ENCODE measurements at regions not wholly inside any gene's neighbourhood (a gene's known extent, or its start where the extent isn't known, plus 50 kb on each side); places are given as distances from the start of the nearest gene placed in this dataset.

DNA sequence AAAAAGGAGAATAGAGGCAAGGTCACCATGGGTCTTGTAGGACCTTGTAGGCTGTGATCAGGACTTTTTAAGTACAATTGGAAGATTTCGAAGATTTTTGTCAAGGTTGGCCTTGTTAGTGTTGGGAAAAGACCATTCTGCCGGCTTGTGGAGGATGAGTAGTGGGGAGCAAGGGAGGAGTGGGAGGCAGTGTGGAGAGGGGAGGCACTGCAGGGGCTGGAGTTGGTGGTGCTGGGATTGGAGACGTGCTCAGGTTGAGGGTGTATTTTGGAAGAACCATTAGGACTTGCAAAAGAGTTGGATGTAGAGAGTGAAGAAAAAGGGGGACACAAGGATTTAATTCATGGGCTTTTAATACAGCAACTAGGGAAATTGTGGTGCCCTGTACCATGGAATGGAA is 397.1 kb downstream of the TSN start:
- TF ChIP-seq, protein P1, sequence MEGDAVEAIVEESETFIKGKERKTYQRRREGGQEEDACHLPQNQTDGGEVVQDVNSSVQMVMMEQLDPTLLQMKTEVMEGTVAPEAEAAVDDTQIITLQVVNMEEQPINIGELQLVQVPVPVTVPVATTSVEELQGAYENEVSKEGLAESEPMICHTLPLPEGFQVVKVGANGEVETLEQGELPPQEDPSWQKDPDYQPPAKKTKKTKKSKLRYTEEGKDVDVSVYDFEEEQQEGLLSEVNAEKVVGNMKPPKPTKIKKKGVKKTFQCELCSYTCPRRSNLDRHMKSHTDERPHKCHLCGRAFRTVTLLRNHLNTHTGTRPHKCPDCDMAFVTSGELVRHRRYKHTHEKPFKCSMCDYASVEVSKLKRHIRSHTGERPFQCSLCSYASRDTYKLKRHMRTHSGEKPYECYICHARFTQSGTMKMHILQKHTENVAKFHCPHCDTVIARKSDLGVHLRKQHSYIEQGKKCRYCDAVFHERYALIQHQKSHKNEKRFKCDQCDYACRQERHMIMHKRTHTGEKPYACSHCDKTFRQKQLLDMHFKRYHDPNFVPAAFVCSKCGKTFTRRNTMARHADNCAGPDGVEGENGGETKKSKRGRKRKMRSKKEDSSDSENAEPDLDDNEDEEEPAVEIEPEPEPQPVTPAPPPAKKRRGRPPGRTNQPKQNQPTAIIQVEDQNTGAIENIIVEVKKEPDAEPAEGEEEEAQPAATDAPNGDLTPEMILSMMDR (IDR thresholded peaks at IDR 0.05; ENCODE audit: control extremely low read depth in 1 of 3, insufficient read depth in 1 of 3, low read depth in 1 of 3, low read length in 3 of 3), result no peak
- TF ChIP-seq HDAC6 (IDR thresholded peaks at IDR 0.05; ENCODE audit: low read depth, low read length) (no peak), CHD2 (IDR thresholded peaks at IDR 0.05; ENCODE audit: low read length) (no peak), EZH2 (IDR thresholded peaks at IDR 0.05; ENCODE audit: low read depth, low read length, severe bottlenecking) (no peak), CHD1 (IDR thresholded peaks at IDR 0.05; ENCODE audit: low read depth, low read length) (no peak), CEBPB (IDR thresholded peaks at IDR 0.05; ENCODE audit: low read depth, low read length) (no peak), GABPA (IDR thresholded peaks at IDR 0.05; ENCODE audit: borderline replicate concordance, insufficient read depth, low read length) (no peak), SIX5 (IDR thresholded peaks at IDR 0.05; ENCODE audit: low read depth, low read length) (no peak)
